Kidney (tissue), 13 donors: ENCODE measurements at regions not wholly inside any gene's neighbourhood (a gene's known extent, or its start where the extent isn't known, plus 50 kb on each side); places are given as distances from the start of the nearest gene placed in this dataset.

Experiments used
- DNase-seq, 5 donors: peaks; one replicate each; pipeline ENCODE4 v3.0.0-alpha.2; 2013 to 2020
- FAIRE-seq: peaks from 2 replicates; lab custom pipeline; 2012; peaks lifted over from hg19 to GRCh38; lab: Jason Lieb, UNC
- H3K27ac ChIP-seq, 2 donors: one replicate each; pipeline ENCODE4 v1.7.0; 2013; ENCODE audit warnings: low read depth in 2 of 2, low read length in 2 of 2, inconsistent platforms in 1 of 2
- H3K27me3 ChIP-seq: one replicate; pipeline ENCODE4 v1.7.1; 2013; ENCODE audit warnings: low read length, inconsistent platforms; ENCODE audit not compliant: control insufficient read depth, insufficient read depth
- H3K36me3 ChIP-seq, 3 donors: one replicate each; pipeline versions ENCODE4 v1.7.0 to v1.7.1; 2013; ENCODE audit warnings: low read length in 3 of 3, control low read depth in 1 of 3, inconsistent platforms in 1 of 3; ENCODE audit not compliant: insufficient read depth in 3 of 3, control insufficient read depth in 2 of 3
- H3K4me1 ChIP-seq, 3 donors: one replicate each; pipeline versions ENCODE4 v1.7.0 to v1.7.1; 2013; ENCODE audit warnings: low read length in 3 of 3, inconsistent platforms in 1 of 3, low read depth in 1 of 3; ENCODE audit not compliant: control insufficient read depth in 2 of 3, insufficient read depth in 2 of 3
- H3K4me3 ChIP-seq, 3 donors: one replicate each; pipeline versions ENCODE4 v1.7.0 to v1.8.1; 2013; ENCODE audit warnings: low read length in 3 of 3, control low read depth in 1 of 3, inconsistent platforms in 1 of 3
- H3K9ac ChIP-seq, 3 donors: one replicate each; pipeline versions ENCODE4 v1.7.0 to v1.7.1; 2013; ENCODE audit warnings: low read length in 3 of 3, control low read depth in 1 of 3, inconsistent platforms in 1 of 3
- H3K9me3 ChIP-seq, 3 donors: one replicate each; pipeline versions ENCODE4 v1.7.0 to v1.7.1; 2013; ENCODE audit warnings: low read length in 3 of 3, control low read depth in 1 of 3, inconsistent platforms in 1 of 3; ENCODE audit not compliant: control insufficient read depth in 2 of 3, insufficient read depth in 1 of 3
- CTCF ChIP-seq: IDR thresholded peaks from 3 replicates; pipeline ENCODE4 v1.5.1; 2012; ENCODE audit warnings: mild to moderate bottlenecking, moderate library complexity, borderline replicate concordance; ENCODE audit not compliant: insufficient read depth; ENCODE audit errors: extremely low read depth
- intact Hi-C: fragments of 100-400 bp; cut with DNase I; formaldehyde crosslinking; loops from one replicate; pipeline ENCODE4 v1.11.1; 2022
- donor health status: control.
- donor health status: control.
- donor health status: control.
- donor health status: control.
- donor health status: control.
- donor health status: DM: yes; HTN: yes; CAD: no.
- donor health status: Normal renal cell carcinoma (clear cell type).

- no peaks in the 10 kb centered on the region for H3K36me3 ChIP-seq
- H3K9me3 ChIP-seq, result no peaks in the 10 kb centered on the region
- no peak overlapping the region for H3K27ac ChIP-seq
- intact Hi-C loops, result no loop called here
- TF ChIP-seq CTCF, result peak; percentile 64
- no peak overlapping the region for H3K9ac ChIP-seq
- DNase-seq (peak in 4 of 5 donors; percentile 82 to 89 (median 84)), FAIRE-seq (no peak)
- no peak overlapping the region for H3K4me3 ChIP-seq
- H3K4me1 ChIP-seq, result no peaks in the 10 kb centered on the region
- peaks cover 7% of the 10 kb centered on the region for H3K27me3 ChIP-seq
Measured at GRCh38 chr12:130013771-130014484, 110.1 kb upstream of the TMEM132D start.

DNA sequence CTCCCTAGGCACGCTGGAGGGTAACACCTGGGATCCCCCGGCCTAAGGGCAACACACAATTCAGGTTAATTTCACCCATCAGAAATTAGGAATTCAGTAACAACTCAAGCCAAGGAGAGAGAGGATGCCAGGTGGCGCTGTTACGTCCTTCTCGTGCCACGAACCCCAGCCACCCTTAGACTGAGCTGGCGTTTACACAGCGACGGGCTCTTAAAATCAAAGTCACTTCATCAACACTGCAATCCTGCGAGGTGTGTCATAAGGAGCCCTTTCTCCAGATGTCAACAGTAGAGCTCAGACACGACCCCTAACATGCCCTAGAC lies 110.6 kb upstream of the TMEM132D start:
- intact Hi-C loops, result no loop called here
- Histone ChIP-seq H3K4me3 (no peak overlapping the region), H3K27me3 (peaks cover 7% of the 10 kb centered on the region), H3K36me3 (no peaks in the 10 kb centered on the region), H3K9me3 (no peaks in the 10 kb centered on the region), H3K9ac (no peak overlapping the region), H3K27ac (no peak overlapping the region), H3K4me1 (no peaks in the 10 kb centered on the region)
- no peak for FAIRE-seq
- no peak for TF ChIP-seq CTCF
- DNase-seq, result peak in 3 of 5 donors; percentile 34 to 67 (median 57)

GRCh38 chr12:130016194-130016593 lies 112.4 kb upstream of the TMEM132D start:
- no peak for FAIRE-seq
- intact Hi-C loops, result no loop called here
- H3K9me3 ChIP-seq, result no peaks in the 10 kb centered on the region
- no peak overlapping the region for H3K9ac ChIP-seq
- no peak for DNase-seq
- H3K4me1 ChIP-seq, result no peaks in the 10 kb centered on the region
- no peak overlapping the region for H3K27ac ChIP-seq
- no peak for TF ChIP-seq CTCF
- peaks cover 7% of the 10 kb centered on the region for H3K27me3 ChIP-seq
- no peak overlapping the region for H3K4me3 ChIP-seq
- H3K36me3 ChIP-seq, result no peaks in the 10 kb centered on the region

GRCh38 chr12:130016986-130017385 lies 113.2 kb upstream of the TMEM132D start:
- peaks cover 7% of the 10 kb centered on the region for H3K27me3 ChIP-seq
- TF ChIP-seq CTCF, result no peak
- FAIRE-seq (no peak), DNase-seq (no peak)
- H3K9ac ChIP-seq, result no peak overlapping the region
- H3K4me3 ChIP-seq, result no peak overlapping the region
- no peaks in the 10 kb centered on the region for H3K9me3 ChIP-seq
- no peaks in the 10 kb centered on the region for H3K4me1 ChIP-seq
- no peak overlapping the region for H3K27ac ChIP-seq
- H3K36me3 ChIP-seq, result no peaks in the 10 kb centered on the region
- intact Hi-C loops, result no loop called here
